Suppressor macrophage (primary cell): ENCODE measurements at regions not wholly inside any gene's neighbourhood (a gene's known extent, or its start where the extent isn't known, plus 50 kb on each side); places are given as distances from the start of the nearest gene placed in this dataset.
"Not testable (repeated sequence)": the region's sequence is repeated elsewhere in the genome, so short reads cannot be mapped to it uniquely, and the experiment has no call there.

Experiments
- DNase-seq, 4 experiments: peaks; one replicate each; pipeline ENCODE4 v3.0.0-alpha.2; 2020 to 2022

- no peak for DNase-seq
Observed at GRCh38 chr11:96708219-96708878, 318.5 kb downstream of the JRKL start.

DNA sequence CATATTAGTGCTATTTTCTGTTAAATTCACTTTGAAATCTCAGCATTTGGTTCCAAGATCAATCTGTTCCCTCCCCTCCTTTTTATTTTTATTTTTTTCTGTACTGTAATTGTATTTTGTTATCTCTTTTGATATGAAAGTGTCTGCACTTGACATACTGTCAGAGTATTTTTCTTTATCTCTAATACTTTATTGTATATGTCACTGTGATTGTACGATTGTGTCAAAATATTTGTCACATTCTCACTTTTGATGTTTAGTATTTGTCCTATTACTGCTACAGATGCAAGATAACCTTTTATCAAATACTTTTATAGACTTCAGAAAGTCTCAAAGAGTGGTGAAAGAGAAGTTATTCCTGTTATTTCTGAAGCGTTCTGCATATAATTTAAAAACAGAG, 323.5 kb downstream of the JRKL start:
- no peak for DNase-seq

DNA sequence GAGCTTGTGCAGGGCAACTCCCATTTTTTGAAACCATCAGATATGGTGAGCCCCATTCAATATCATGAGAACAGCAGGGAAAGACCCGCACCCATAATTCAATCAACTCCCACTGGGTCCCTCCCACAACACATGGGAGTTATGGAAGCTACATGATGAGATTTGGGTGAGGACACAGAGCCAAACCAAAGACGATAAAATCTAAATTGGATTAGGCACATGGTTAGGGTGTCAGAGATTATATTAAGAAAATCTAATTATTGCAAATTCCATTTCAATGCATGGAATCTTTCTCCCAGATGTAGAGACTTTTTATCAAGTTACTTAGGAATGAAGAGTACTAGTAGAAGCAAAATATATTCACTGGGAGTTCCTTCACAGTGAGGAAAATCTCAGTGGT, 324.9 kb downstream of the JRKL start:
- DNase-seq, result no peak

GRCh38 chr11:96715208-96715607, 325.4 kb downstream of the JRKL start:
- DNase-seq, result no peak

DNA sequence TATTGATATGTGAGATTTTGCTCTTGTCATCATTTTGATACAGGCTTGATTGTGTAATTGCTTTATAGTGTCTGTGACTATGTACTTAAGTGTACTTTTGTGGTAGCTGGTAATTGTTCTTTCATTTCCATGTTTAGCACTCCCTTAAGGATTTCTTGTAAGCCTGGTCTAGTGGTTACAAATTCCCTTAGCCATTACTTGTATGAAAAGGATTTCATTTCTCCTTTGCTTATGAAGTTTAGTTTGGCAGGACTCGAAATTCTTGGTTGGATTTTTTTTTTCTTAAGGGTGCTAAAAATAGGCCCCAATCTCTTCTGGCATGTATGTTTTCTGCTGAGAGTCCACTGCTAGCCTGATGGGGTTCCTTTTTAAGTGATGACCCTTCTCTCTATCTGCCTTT, 346.8 kb downstream of the JRKL start:
- no peak for DNase-seq

DNA sequence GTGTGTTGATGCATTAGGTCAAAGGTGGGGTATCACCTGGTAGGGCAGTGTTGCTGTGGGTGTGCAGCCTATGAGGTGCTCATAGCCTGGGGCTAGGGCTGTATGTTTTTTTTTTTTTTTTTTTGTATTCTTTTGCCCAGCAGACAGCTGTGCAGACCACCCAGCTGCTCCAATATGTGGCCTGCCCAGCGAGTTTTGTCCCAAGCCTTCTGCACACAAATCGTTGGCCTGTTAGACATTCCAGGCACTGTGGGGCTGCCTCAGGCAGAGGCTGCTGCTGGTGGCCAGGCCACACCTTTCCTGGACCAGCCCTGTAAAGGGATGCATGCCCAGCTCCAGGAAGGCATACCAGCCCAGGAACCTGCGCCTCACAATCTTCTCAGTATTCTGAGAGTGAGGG, 348.5 kb downstream of the JRKL start:
- no peak for DNase-seq

- DNase-seq, result no peak
Observed at GRCh38 chr11:96741068-96741467, 351.3 kb downstream of the JRKL start.

DNA sequence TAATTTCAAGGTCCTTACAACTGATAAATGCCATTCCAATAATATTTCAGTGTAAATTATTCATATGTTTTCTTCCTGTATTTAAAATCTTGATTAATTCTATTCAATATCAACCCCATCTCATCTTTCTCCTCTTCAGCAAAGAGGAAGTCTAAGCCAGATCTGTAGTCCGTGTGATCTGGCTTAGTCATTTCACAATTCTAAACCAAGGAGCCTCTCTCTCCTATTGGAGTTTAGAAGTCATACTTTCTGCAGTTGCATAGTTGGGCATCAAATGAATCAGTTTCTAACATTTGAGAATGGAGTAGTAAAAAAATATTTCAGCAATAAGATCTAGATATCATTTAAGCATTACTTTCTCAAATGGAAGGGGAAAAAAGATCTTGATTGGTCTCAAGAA, 354.9 kb downstream of the JRKL start:
- DNase-seq, result no peak

- no peak for DNase-seq
Observed at GRCh38 chr11:96748639-96749370, 359.0 kb downstream of the JRKL start.

- not testable (repeated sequence) for DNase-seq
Observed at GRCh38 chr11:96751807-96752206, 362.0 kb downstream of the JRKL start.

- DNase-seq, result no peak
Observed at GRCh38 chr11:96752221-96752620, 362.4 kb downstream of the JRKL start.

- no peak for DNase-seq
Observed at GRCh38 chr11:96753997-96754396, 364.2 kb downstream of the JRKL start.

DNA sequence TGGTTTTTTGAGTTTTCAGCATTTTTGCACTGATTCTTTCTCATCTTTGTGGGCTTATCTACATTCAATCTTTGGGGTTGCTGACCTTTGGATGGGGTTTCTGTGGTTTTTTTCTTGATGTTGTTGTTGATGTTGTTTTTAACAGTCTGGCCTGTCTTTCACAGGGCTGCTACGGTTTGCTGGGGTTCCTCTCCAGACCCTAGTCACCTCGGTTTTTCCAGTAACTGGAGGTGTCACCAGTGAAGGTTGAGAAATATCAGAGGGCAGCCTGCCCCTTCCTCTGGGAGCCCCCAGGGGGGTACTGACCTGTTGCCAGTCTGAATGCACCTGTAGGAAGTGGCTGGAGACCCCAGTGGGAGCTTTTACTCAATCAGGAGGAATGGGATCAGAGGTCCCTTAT, 365.4 kb downstream of the JRKL start:
- DNase-seq, result no peak

DNA sequence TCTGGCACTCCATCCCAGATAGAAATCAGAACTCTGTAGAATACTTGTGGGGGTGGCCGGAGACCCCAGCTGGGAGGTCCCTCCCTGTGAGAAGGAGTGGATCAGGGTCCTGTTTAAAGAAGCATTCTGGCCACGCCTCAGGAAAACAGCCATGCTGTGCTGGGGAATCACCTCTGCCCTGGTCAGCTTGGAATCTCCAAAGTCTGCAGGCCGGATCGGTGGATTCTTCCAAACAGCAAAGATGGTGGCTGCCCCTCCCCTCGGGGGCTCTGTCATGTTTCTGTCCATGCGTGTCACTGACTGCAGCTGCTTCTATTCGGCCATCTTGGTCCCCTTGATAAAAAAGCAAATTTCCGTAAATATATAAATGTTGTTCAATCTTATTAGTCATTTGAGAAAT, 365.9 kb downstream of the JRKL start:
- DNase-seq, result no peak

DNA sequence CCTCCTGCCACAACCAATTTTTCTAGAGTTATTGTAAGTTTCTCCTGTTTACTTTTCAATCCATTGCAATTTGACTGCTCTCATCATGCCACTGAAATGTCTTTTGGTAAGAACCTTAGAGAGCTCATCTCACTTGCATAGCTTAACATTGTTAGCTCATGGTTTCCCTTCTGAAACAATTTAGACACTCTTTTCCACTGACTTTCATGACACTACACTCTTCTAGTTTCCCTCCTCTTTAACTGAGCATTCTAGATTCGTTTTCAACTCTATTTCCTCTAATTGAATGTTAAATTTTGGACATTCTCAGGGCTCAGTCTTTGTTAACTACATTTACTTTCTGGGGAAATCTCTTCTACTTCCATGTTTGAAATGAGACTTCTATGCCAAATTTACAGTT, 369.1 kb downstream of the JRKL start:
- no peak for DNase-seq

- no peak for DNase-seq
Observed at GRCh38 chr11:96760306-96760705, 370.5 kb downstream of the JRKL start.

GRCh38 chr11:96760815-96761214, 371.0 kb downstream of the JRKL start:
- DNase-seq, result no peak

- no peak for DNase-seq
Observed at GRCh38 chr11:96761451-96761850, 371.6 kb downstream of the JRKL start.

GRCh38 chr11:96763244-96763643, 373.4 kb downstream of the JRKL start:
- DNase-seq, result no peak

DNA sequence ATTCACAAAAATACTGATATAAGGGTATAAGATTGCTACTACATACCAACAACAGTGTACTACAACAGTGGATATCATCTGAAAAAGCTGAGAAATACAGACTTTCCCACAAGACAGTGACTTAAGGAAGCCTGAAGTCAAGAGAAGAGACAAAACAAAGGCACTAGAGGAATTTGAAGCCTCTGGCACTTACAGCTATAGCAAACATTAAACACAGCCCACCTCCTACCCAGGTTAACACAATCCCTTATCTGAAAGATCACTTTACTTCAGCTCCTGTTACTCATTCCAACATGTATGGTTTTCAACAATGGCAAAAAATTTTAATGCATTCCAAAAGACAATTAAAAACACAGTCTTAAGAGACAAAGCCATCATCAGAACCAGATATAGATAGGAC, 388.5 kb downstream of the JRKL start:
- DNase-seq, result no peak

GRCh38 chr11:96779030-96779429, 389.2 kb downstream of the JRKL start:
- no peak for DNase-seq

DNA sequence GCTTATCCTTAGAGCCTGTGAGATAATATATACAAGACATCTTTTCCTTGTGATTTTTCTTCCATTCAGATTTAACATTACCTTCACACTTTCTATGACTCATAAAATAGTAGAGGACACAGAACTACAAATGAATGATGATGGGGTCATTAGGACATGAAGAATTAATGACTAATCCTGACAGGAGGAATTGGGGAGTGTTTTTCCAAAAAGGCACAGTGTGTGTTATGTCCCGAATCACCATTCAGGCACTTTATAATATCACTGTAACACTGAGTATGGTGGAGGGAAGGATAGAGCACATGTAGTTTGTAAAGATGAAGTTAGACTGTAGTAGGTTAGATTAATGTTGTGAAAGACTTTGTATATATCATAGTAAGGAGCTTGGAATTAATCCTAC, 391.3 kb downstream of the JRKL start:
- no peak for DNase-seq

DNA sequence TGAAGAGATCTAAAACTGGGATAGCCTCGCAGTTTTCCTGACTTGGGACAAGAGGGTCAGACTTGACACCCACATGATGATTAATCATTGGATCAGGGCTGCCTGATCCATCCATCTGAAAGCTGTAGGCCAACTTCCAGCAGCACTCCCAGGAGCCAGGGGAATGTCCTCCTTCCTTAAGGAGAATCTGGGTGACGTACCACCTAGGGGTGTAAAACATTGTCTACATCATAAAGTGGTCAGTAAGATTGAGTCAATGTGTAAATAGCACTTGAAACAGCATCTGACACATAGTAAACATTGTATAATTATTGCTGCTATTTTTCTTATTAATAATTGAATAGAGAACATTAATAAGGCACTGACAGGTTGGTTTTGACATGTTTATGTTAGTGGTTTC, 392.8 kb downstream of the JRKL start:
- no peak for DNase-seq

- no peak for DNase-seq
Observed at GRCh38 chr11:96783311-96783710, 393.5 kb downstream of the JRKL start.

DNA sequence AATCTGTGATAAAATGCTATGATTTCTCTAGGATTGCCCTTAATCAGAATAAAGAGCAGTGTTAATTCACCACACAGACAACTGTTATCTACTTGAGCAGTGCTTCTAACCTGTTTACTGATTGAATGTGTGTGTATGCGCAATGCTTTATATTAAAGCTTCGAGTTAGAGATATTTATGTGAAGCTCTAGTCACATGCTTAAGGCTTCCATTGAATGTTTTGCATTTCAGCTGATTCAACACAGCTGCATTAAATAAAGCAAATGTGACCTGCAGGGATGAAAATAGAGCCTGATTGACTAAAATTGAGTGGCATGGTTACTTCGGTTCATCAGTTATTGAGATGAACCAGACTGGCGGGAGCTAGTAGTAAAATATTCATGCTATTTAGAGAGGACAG, 395.3 kb downstream of the JRKL start:
- DNase-seq, result no peak
